ENCODE measurements at regions not wholly inside any gene's neighbourhood (a gene's known extent, or its start where the extent isn't known, plus 50 kb on each side); places are given as distances from the start of the nearest gene placed in this dataset.
"Not testable (repeated sequence)": the region's sequence is repeated elsewhere in the genome, so short reads cannot be mapped to it uniquely, and the experiment has no call there.

DNA sequence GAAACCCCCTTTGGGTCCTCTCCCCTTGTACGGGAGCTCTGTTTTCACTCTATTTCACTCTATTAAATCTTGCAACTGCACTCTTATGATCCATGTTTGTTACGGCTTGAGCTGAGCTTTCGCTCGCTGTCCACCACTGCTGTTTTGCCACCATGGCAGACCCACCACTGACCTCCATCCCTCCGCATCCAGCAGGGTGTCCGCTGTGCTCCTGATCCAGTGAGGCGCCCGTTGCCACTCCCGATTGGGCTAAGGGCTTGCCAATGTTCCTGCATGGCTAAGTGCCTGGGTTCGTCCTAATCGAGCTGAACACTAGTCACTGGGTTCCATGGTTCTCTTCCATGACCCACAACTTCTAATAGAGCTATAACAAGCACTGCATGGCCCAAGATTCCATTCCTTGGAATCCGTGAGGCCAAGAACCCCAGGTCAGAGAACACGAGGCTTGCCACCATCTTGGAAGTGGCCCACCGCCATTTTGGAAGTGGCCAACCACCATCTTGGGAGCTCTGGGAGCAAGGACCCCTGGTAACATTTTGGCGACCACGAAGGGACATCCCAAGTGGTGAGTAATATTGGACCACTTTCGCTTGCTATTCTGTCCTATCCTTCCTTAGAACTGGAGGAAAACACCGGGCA lies 197.9 kb downstream of the PYDC2 start:
- CTCF ChIA-PET; H3K27me3 Mint-ChIP-seq; H3K9me3 ChIP-seq (ENCODE audit: control insufficient read depth in 2 of 3, low read length in 3 of 3); ATAC-seq; H3K36me3 Mint-ChIP-seq; H3K36me3 ChIP-seq (ENCODE audit: control insufficient read depth in 2 of 3, insufficient read depth in 3 of 3, low read length in 3 of 3); DNase-seq; H3K9me3 Mint-ChIP-seq; intact Hi-C loops (cut with micrococcal nuclease); POLR2A ChIA-PET; H3K4me3 Mint-ChIP-seq; H3K27me3 ChIP-seq (ENCODE audit: control insufficient read depth in 2 of 2, insufficient read depth in 2 of 2, low read length in 2 of 2); H3K4me1 ChIP-seq (ENCODE audit: control insufficient read depth in 2 of 2, insufficient read depth in 2 of 2, low read length in 2 of 2); H3K27ac Mint-ChIP-seq; H3K4me1 Mint-ChIP-seq; H3K4me3 ChIP-seq (ENCODE audit: low read length); H3K27ac ChIP-seq (ENCODE audit: low read depth, low read length): not testable (repeated sequence)

DNA sequence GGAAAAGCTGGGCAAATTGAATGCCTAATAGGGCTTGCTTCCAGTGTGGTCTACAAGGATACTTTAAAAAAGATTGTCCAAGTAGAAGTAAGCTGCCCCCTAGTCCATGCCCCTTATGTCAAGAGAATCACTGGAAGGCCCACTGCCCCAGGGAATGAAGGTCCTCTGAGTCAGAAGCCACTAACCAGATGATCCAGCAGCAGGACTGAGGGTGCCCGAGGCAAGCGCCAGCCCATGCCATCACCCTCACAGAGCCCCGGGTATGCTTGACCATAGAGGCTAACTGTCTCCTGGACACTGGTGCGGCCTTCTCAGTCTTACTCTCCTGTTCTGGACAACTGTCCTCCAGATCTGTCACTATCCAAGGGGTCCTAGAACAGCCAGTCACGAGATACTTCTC lies 201.2 kb downstream of the PYDC2 start:
- intact Hi-C loops (cut with micrococcal nuclease); H3K4me3 ChIP-seq (ENCODE audit: low read length); H3K4me1 ChIP-seq (ENCODE audit: control insufficient read depth in 2 of 2, insufficient read depth in 2 of 2, low read length in 2 of 2); POLR2A ChIA-PET; H3K27me3 ChIP-seq (ENCODE audit: control insufficient read depth in 2 of 2, insufficient read depth in 2 of 2, low read length in 2 of 2); H3K9me3 ChIP-seq (ENCODE audit: control insufficient read depth in 2 of 3, low read length in 3 of 3); H3K27ac ChIP-seq (ENCODE audit: low read depth, low read length); H3K27me3 Mint-ChIP-seq; ATAC-seq; H3K36me3 Mint-ChIP-seq; H3K4me3 Mint-ChIP-seq; H3K27ac Mint-ChIP-seq; DNase-seq; H3K36me3 ChIP-seq (ENCODE audit: control insufficient read depth in 2 of 3, insufficient read depth in 3 of 3, low read length in 3 of 3); H3K4me1 Mint-ChIP-seq; CTCF ChIA-PET: not testable (repeated sequence)
- H3K9me3 Mint-ChIP-seq, result peaks cover 0 to 10% (median 4%) of the 10 kb centered on the region in 11 donors

DNA sequence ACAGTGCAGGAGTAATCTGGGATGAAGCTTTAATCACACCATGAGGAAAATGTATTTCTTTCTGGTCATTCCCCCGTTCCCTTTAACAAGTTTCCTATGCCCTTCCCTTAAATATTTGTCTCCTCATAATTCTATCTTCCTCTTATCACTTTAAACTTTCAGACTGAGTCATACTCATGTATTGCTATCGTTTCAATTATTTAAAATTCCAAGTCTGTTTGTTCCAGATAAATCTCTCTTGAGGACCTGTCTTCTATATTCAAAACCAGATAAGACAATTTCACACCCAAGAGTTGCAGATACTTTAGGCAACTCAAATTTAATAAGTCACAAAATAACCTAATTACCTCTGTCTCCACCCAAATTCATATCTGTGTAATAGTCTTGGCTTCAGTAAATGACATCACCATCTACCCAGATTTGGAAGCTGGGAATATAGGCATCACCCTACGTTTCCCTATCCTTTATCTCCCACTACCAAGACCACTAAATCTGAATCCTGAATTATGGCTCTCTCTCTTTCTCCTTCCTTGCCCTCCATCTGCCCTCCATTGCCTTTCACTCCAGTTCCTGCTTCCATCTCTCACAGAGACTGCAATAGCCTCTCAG lies 220.1 kb downstream of the PYDC2 start:
- H3K36me3 ChIP-seq (ENCODE audit: control insufficient read depth in 2 of 3, insufficient read depth in 3 of 3, low read length in 3 of 3), result no peaks in the 10 kb centered on the region
- Mint-ChIP-seq H3K27me3 (no peaks in the 10 kb centered on the region), H3K4me3 (no peak overlapping the region), H3K4me1 (no peaks in the 10 kb centered on the region), H3K36me3 (no peaks in the 10 kb centered on the region), H3K27ac (no peak overlapping the region), H3K9me3 (peaks cover 0 to 21% (median 0%) of the 10 kb centered on the region in 11 donors)
- H3K9me3 ChIP-seq (ENCODE audit: control insufficient read depth in 2 of 3, low read length in 3 of 3), result no peaks in the 10 kb centered on the region
- no peak for DNase-seq
- H3K4me1 ChIP-seq (ENCODE audit: control insufficient read depth in 2 of 2, insufficient read depth in 2 of 2, low read length in 2 of 2), result no peaks in the 10 kb centered on the region
- ATAC-seq, result no peak
- H3K4me3 ChIP-seq (ENCODE audit: low read length), result no peak overlapping the region
- no peak overlapping the region for H3K27ac ChIP-seq (ENCODE audit: low read depth, low read length)
- ChIA-PET POLR2A (no interaction called here), CTCF (no interaction called here)
- H3K27me3 ChIP-seq (ENCODE audit: control insufficient read depth in 2 of 2, insufficient read depth in 2 of 2, low read length in 2 of 2), result no peaks in the 10 kb centered on the region
- intact Hi-C loops (cut with micrococcal nuclease), result no loop called here

DNA sequence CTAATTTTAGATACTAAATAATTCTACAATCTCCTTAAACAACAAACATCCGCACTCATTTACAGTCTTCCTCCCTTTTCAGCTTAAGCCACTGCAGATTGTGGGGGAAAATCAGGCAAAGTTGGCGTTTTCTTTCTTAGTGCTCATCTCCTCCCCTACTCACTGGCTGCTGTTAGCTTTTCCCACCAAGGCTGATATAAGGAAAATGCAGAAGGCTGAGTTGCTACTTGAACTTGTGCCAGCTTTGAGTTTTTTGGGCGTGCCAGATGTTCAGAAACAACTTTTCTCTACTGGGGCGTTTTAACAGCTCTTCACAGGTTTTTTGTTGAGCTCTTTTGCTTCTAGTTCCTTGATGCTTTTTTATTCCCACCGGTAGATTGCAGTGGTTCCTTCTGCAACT lies 222.0 kb downstream of the PYDC2 start:
- H3K4me1 ChIP-seq (ENCODE audit: control insufficient read depth in 2 of 2, insufficient read depth in 2 of 2, low read length in 2 of 2), result no peaks in the 10 kb centered on the region
- no peak overlapping the region for H3K27ac ChIP-seq (ENCODE audit: low read depth, low read length)
- Mint-ChIP-seq H3K27ac (no peak overlapping the region), H3K4me1 (no peaks in the 10 kb centered on the region), H3K27me3 (no peaks in the 10 kb centered on the region), H3K36me3 (no peaks in the 10 kb centered on the region), H3K4me3 (no peak overlapping the region), H3K9me3 (peaks cover 0 to 27% (median 0%) of the 10 kb centered on the region in 11 donors)
- intact Hi-C loops (cut with micrococcal nuclease), result no loop called here
- POLR2A ChIA-PET, result interaction anchor here (0.7 kb wide), 1 partner anchor 8 kb away, joined by 3 read pairs; no protein-coding TSS in a partner anchor
- H3K36me3 ChIP-seq (ENCODE audit: control insufficient read depth in 2 of 3, insufficient read depth in 3 of 3, low read length in 3 of 3), result no peaks in the 10 kb centered on the region
- ATAC-seq (no peak), DNase-seq (no peak)
- no peaks in the 10 kb centered on the region for H3K27me3 ChIP-seq (ENCODE audit: control insufficient read depth in 2 of 2, insufficient read depth in 2 of 2, low read length in 2 of 2)
- CTCF ChIA-PET, result no interaction called here
- H3K9me3 ChIP-seq (ENCODE audit: control insufficient read depth in 2 of 3, low read length in 3 of 3), result no peaks in the 10 kb centered on the region
- H3K4me3 ChIP-seq (ENCODE audit: low read length), result no peak overlapping the region

DNA sequence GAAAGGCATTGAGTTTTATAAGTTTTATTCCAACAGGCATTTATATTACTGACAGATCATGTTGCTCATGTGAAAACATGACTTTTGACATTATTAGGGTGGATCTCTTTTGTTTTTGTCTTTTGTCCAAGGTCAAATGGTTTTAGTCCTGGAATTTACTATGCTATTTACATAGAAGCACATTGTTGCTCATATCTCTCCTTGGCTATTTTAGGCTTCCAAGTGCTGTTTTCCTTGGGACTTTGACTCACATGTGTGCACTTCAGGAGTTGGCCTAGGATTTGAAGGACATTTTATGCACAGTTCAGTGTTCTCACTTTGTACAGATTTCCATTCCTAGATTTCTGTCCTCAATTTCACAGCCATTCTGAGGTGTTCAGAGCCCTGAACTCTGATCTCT lies 225.7 kb downstream of the PYDC2 start:
- no peaks in the 10 kb centered on the region for H3K27me3 Mint-ChIP-seq
- no peak overlapping the region for H3K4me3 ChIP-seq (ENCODE audit: low read length)
- no peaks in the 10 kb centered on the region for H3K9me3 ChIP-seq (ENCODE audit: control insufficient read depth in 2 of 3, low read length in 3 of 3)
- no peaks in the 10 kb centered on the region for H3K4me1 Mint-ChIP-seq
- no peaks in the 10 kb centered on the region for H3K27me3 ChIP-seq (ENCODE audit: control insufficient read depth in 2 of 2, insufficient read depth in 2 of 2, low read length in 2 of 2)
- no peaks in the 10 kb centered on the region for H3K36me3 Mint-ChIP-seq
- DNase-seq, result no peak
- H3K4me3 Mint-ChIP-seq, result no peak overlapping the region
- H3K36me3 ChIP-seq (ENCODE audit: control insufficient read depth in 2 of 3, insufficient read depth in 3 of 3, low read length in 3 of 3), result no peaks in the 10 kb centered on the region
- no peak overlapping the region for H3K27ac Mint-ChIP-seq
- H3K9me3 Mint-ChIP-seq, result peaks cover 0 to 22% (median 0%) of the 10 kb centered on the region in 11 donors
- POLR2A ChIA-PET, result no interaction called here
- CTCF ChIA-PET, result no interaction called here
- no peaks in the 10 kb centered on the region for H3K4me1 ChIP-seq (ENCODE audit: control insufficient read depth in 2 of 2, insufficient read depth in 2 of 2, low read length in 2 of 2)
- H3K27ac ChIP-seq (ENCODE audit: low read depth, low read length), result no peak overlapping the region
- no peak for ATAC-seq
- intact Hi-C loops (cut with micrococcal nuclease), result no loop called here

DNA sequence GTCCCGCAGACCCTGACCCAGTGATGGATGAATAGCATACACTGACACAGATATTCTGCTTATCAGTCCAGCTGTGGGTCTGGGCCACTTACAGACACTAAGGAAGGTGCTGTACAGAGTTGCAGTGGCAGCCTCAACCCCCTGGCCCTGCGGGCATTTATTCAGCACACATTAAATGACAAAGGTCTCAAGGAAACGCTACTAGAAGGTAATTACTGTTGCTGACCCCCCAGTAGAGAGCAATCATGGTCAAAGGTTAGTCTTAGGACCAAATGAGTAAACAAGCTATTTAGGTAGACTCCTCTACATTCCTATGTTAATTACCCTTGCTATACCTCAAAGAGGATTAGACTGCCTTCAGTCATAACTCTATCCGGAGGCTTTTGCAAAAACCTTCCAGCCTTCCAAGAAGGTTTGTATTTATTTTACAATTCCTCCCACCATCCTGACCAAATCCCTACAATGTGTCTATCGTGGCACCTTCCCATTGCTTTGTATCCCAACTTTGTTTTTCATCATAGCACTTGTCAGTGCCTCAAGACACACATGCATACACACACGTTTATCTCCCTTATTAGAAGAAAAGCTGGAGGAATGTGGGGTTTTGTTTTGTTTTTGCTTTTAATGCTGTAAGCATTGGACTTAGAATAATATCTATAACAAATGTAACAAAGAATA lies 227.9 kb downstream of the PYDC2 start:
- intact Hi-C loops (cut with micrococcal nuclease), result loop anchor here in 1 of 2 donors (1.0 kb wide), 1 partner anchor 36 kb away; no protein-coding TSS in a partner anchor
- no peaks in the 10 kb centered on the region for H3K9me3 ChIP-seq (ENCODE audit: control insufficient read depth in 2 of 3, low read length in 3 of 3)
- no peaks in the 10 kb centered on the region for H3K36me3 ChIP-seq (ENCODE audit: control insufficient read depth in 2 of 3, insufficient read depth in 3 of 3, low read length in 3 of 3)
- Mint-ChIP-seq H3K27me3 (no peaks in the 10 kb centered on the region), H3K4me3 (no peak overlapping the region), H3K4me1 (no peaks in the 10 kb centered on the region), H3K9me3 (peaks cover 0 to 17% (median 2%) of the 10 kb centered on the region in 11 donors), H3K27ac (no peak overlapping the region), H3K36me3 (no peaks in the 10 kb centered on the region)
- no peak for ATAC-seq
- ChIA-PET CTCF (no interaction called here), POLR2A (no interaction called here)
- no peak overlapping the region for H3K4me3 ChIP-seq (ENCODE audit: low read length)
- H3K27me3 ChIP-seq (ENCODE audit: control insufficient read depth in 2 of 2, insufficient read depth in 2 of 2, low read length in 2 of 2), result no peaks in the 10 kb centered on the region
- H3K27ac ChIP-seq (ENCODE audit: low read depth, low read length), result no peak overlapping the region
- no peak for DNase-seq
- no peaks in the 10 kb centered on the region for H3K4me1 ChIP-seq (ENCODE audit: control insufficient read depth in 2 of 2, insufficient read depth in 2 of 2, low read length in 2 of 2)

DNA sequence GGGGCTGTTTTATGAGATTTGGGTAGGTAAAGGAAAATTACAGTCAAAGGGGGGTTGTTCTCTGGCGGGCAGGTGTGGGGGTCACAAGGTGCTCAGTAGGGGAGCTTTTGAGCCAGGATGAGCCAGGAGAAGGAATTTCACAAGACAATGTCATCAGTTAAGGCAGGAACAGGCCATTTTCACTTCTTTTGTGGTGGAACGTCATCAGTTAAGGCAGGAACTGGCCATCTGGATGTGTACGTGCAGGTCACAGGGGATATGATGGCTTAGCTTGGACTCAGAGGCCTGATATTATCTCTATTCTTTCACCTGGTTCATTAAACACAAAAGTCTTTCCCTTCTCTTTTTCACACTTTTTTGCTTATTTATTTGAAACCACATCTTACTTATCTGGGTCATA lies 230.2 kb downstream of the PYDC2 start:
- H3K4me1 Mint-ChIP-seq; H3K4me3 Mint-ChIP-seq; intact Hi-C loops (cut with micrococcal nuclease); H3K36me3 ChIP-seq (ENCODE audit: control insufficient read depth in 2 of 3, insufficient read depth in 3 of 3, low read length in 3 of 3); H3K9me3 ChIP-seq (ENCODE audit: control insufficient read depth in 2 of 3, low read length in 3 of 3); POLR2A ChIA-PET; H3K27ac Mint-ChIP-seq; H3K27me3 Mint-ChIP-seq; H3K27ac ChIP-seq (ENCODE audit: low read depth, low read length); H3K36me3 Mint-ChIP-seq; DNase-seq; H3K4me1 ChIP-seq (ENCODE audit: control insufficient read depth in 2 of 2, insufficient read depth in 2 of 2, low read length in 2 of 2); H3K4me3 ChIP-seq (ENCODE audit: low read length); H3K9me3 Mint-ChIP-seq; ATAC-seq; CTCF ChIA-PET; H3K27me3 ChIP-seq (ENCODE audit: control insufficient read depth in 2 of 2, insufficient read depth in 2 of 2, low read length in 2 of 2): not testable (repeated sequence)

All from naive thymus-derived CD4-positive, alpha-beta T cell (primary cell).